WTC11 (cell line): ENCODE measurements at regions not wholly inside any gene's neighbourhood (a gene's known extent, or its start where the extent isn't known, plus 50 kb on each side); places are given as distances from the start of the nearest gene placed in this dataset.

Experiments used
- ATAC-seq: fragments of 200-7000 bp; cut with Tn5 transposase; 2 replicates; pipeline ENCODE4 v1.10.0; 2021; ENCODE audit warnings: mild to moderate bottlenecking, moderate library complexity
- CTCF ChIA-PET: fragments of 300-600 bp; sonication (Branson Sonifier 250); formaldehyde crosslinking; loops from one replicate; lab custom pipeline; 2021; ENCODE audit warnings: antibody characterized with exemption; lab: Charles Lee
- POLR2A ChIA-PET: fragments of 350-600 bp; sonication (Branson Sonifier 250); formaldehyde crosslinking; loops from one replicate; lab custom pipeline; 2021; ENCODE audit warnings: antibody characterized with exemption; lab: Charles Lee
- DNase-seq: peaks from one replicate; pipeline ENCODE4 v3.0.0; 2021; ENCODE audit warnings: low spot score
- H3K27ac Mint-ChIP-seq: 2 replicates; pipeline ENCODE4 v1.8.0; 2021; ENCODE audit warnings: mixed read lengths
- H3K27me3 Mint-ChIP-seq: 2 replicates; pipeline ENCODE4 v1.8.0; 2021; ENCODE audit warnings: low read depth, mild to moderate bottlenecking, moderate library complexity, mixed read lengths
- H3K36me3 Mint-ChIP-seq: 2 replicates; pipeline ENCODE4 v1.8.0; 2021; ENCODE audit warnings: mixed read lengths
- H3K4me1 Mint-ChIP-seq: 2 replicates; pipeline ENCODE4 v1.8.0; 2022; ENCODE audit warnings: mixed read lengths
- H3K4me3 Mint-ChIP-seq: 2 replicates; pipeline ENCODE4 v1.8.0; 2021; ENCODE audit warnings: mild to moderate bottlenecking, moderate library complexity, mixed read lengths
- H3K9me3 Mint-ChIP-seq: 2 replicates; pipeline ENCODE4 v1.8.0; 2021; ENCODE audit warnings: mixed read lengths
- AFF4 ChIP-seq: sonication (generic); formaldehyde crosslinking; IDR thresholded peaks from 2 replicates; pipeline ENCODE4 v1.8.1; 2023; ENCODE audit warnings: mild to moderate bottlenecking, missing genetic modification reagents, borderline replicate concordance
- ATF6 ChIP-seq: sonication (generic); formaldehyde crosslinking; IDR thresholded peaks from 2 replicates; pipeline ENCODE4 v1.8.1; 2023; ENCODE audit warnings: mild to moderate bottlenecking, missing genetic modification reagents
- CREB1 ChIP-seq: sonication (generic); formaldehyde crosslinking; IDR thresholded peaks from 2 replicates; pipeline ENCODE4 v1.8.0; 2023; ENCODE audit warnings: mild to moderate bottlenecking, missing genetic modification reagents
- E2F1 ChIP-seq: sonication (generic); formaldehyde crosslinking; IDR thresholded peaks from 2 replicates; pipeline ENCODE4 v1.8.0; 2022; ENCODE audit warnings: mild to moderate bottlenecking, missing genetic modification reagents
- ERG ChIP-seq: fragments of 250-450 bp; sonication (Bioruptor Pico); IDR thresholded peaks from 2 replicates; pipeline ENCODE4 v1.8.0; 2021; ENCODE audit warnings: mild to moderate bottlenecking
- FOXP4 ChIP-seq: sonication (generic); formaldehyde crosslinking; IDR thresholded peaks from 2 replicates; pipeline ENCODE4 v1.8.0; 2022; ENCODE audit warnings: mild to moderate bottlenecking, missing genetic modification reagents
- GTF2I ChIP-seq: fragments of 250-450 bp; sonication (Bioruptor Pico); conservative IDR thresholded peaks from 2 replicates; pipeline ENCODE4 v1.4.0; 2021; ENCODE audit warnings: mild to moderate bottlenecking
- HMGXB4 ChIP-seq: sonication (generic); formaldehyde crosslinking; IDR thresholded peaks from 2 replicates; pipeline ENCODE4 v1.8.1; 2023; ENCODE audit warnings: mild to moderate bottlenecking, moderate library complexity, missing genetic modification reagents
- IRF2 ChIP-seq: sonication (generic); formaldehyde crosslinking; IDR thresholded peaks from 2 replicates; pipeline ENCODE4 v1.8.0; 2022; ENCODE audit warnings: low read depth, missing genetic modification reagents, borderline replicate concordance
- JAZF1 ChIP-seq: fragments of 250-450 bp; sonication (Bioruptor Pico); IDR thresholded peaks from 2 replicates; pipeline ENCODE4 v1.9.0; 2021; ENCODE audit warnings: moderate library complexity, mild to moderate bottlenecking, inconsistent platforms
- KAT7 ChIP-seq: sonication (generic); formaldehyde crosslinking; IDR thresholded peaks from 2 replicates; pipeline ENCODE4 v1.8.1; 2023; ENCODE audit warnings: missing genetic modification reagents, mild to moderate bottlenecking, borderline replicate concordance
- MLX ChIP-seq: sonication (generic); formaldehyde crosslinking; IDR thresholded peaks from 2 replicates; pipeline ENCODE4 v1.8.1; 2023; ENCODE audit warnings: mild to moderate bottlenecking, missing genetic modification reagents, moderate library complexity
- MXD4 ChIP-seq: fragments of 250-450 bp; sonication (Bioruptor Pico); IDR thresholded peaks from 2 replicates; pipeline ENCODE4 v1.8.0; 2021; ENCODE audit warnings: mild to moderate bottlenecking, moderate library complexity, borderline replicate concordance
- NR2C2 ChIP-seq: sonication (generic); formaldehyde crosslinking; IDR thresholded peaks from 2 replicates; pipeline ENCODE4 v1.8.0; 2022; ENCODE audit warnings: mild to moderate bottlenecking, missing genetic modification reagents
- RELA ChIP-seq: sonication (generic); formaldehyde crosslinking; IDR thresholded peaks from 2 replicates; pipeline ENCODE4 v1.8.1; 2022; ENCODE audit warnings: missing genetic modification reagents, mild to moderate bottlenecking, borderline replicate concordance
- SMAD3 ChIP-seq: sonication (generic); formaldehyde crosslinking; IDR thresholded peaks from 2 replicates; pipeline ENCODE4 v1.8.0; 2022; ENCODE audit warnings: missing genetic modification reagents, mild to moderate bottlenecking, borderline replicate concordance
- TEAD1 ChIP-seq: sonication (generic); formaldehyde crosslinking; IDR thresholded peaks from 2 replicates; pipeline ENCODE4 v1.8.0; 2022; ENCODE audit warnings: mild to moderate bottlenecking, missing genetic modification reagents
- TP53 ChIP-seq: sonication (generic); formaldehyde crosslinking; IDR thresholded peaks from 2 replicates; pipeline ENCODE4 v1.8.1; 2023; ENCODE audit warnings: mild to moderate bottlenecking, missing genetic modification reagents
- ZMAT4 ChIP-seq: fragments of 250-450 bp; sonication (Bioruptor Pico); IDR thresholded peaks from 2 replicates; pipeline ENCODE4 v1.9.0; 2021; ENCODE audit warnings: mild to moderate bottlenecking
- ZNF263 ChIP-seq: sonication (generic); formaldehyde crosslinking; IDR thresholded peaks from 2 replicates; pipeline ENCODE4 v1.8.1; 2022; ENCODE audit warnings: low read depth, mild to moderate bottlenecking, moderate library complexity, missing genetic modification reagents
- ZNF425 ChIP-seq: fragments of 250-450 bp; sonication (Bioruptor Pico); conservative IDR thresholded peaks from 2 replicates; pipeline ENCODE4 v1.9.0; 2021; ENCODE audit warnings: mild to moderate bottlenecking

- POLR2A ChIA-PET = no interaction called here
- CTCF ChIA-PET = interaction anchor here (0.6 kb wide), 1 partner anchor 38 kb away, joined by 3 read pairs; no protein-coding TSS in a partner anchor
- no peak for TF ChIP-seq HMGXB4 (CRISPR knock-in tag)
- no peak for TF ChIP-seq MLX (CRISPR knock-in tag)
- no peak for TF ChIP-seq ATF6 (CRISPR knock-in tag)
- TF ChIP-seq ZMAT4 (CRISPR knock-in tag) = no peak
- no peak for TF ChIP-seq E2F1
- TF ChIP-seq FOXP4 = no peak
- no peak for TF ChIP-seq NR2C2 (CRISPR knock-in tag)
- no peak for TF ChIP-seq TEAD1
- no peak for TF ChIP-seq CREB1 (CRISPR knock-in tag)
- TF ChIP-seq RELA (CRISPR knock-in tag) = no peak
- no peak for TF ChIP-seq SMAD3
- no peak for TF ChIP-seq ERG
- TF ChIP-seq MXD4 = no peak
- TF ChIP-seq IRF2 (CRISPR knock-in tag) = no peak
- no peaks in the 10 kb centered on the region for H3K9me3 Mint-ChIP-seq
- H3K4me3 Mint-ChIP-seq = no peak overlapping the region
- DNase-seq (no peak), ATAC-seq (no peak)
- peaks cover 4% of the 10 kb centered on the region; the same call in 1 of the 2 replicates for H3K4me1 Mint-ChIP-seq
- peaks cover 11% of the 10 kb centered on the region for H3K27me3 Mint-ChIP-seq
- H3K36me3 Mint-ChIP-seq = no peaks in the 10 kb centered on the region
- no peak overlapping the region for H3K27ac Mint-ChIP-seq
These were observed 68.8 kb downstream of the PMAIP1 start for GRCh38 chr18:59968583-59968982.

- ATAC-seq (no peak), DNase-seq (no peak)
- H3K4me3 Mint-ChIP-seq = no peak overlapping the region
- no peaks in the 10 kb centered on the region for H3K9me3 Mint-ChIP-seq
- peaks cover 11% of the 10 kb centered on the region for H3K27me3 Mint-ChIP-seq
- H3K27ac Mint-ChIP-seq = no peak overlapping the region
- ChIA-PET CTCF (no interaction called here), POLR2A (interaction anchor here (0.5 kb wide), 1 partner anchor 104 kb away, joined by 3 read pairs; no protein-coding TSS in a partner anchor)
- TF ChIP-seq AFF4 (CRISPR knock-in tag) = no peak
- no peak for TF ChIP-seq GTF2I (CRISPR knock-in tag)
- TF ChIP-seq TP53 (CRISPR knock-in tag) = no peak
- no peak for TF ChIP-seq KAT7 (CRISPR knock-in tag)
- no peak for TF ChIP-seq ZNF425 (CRISPR knock-in tag)
- TF ChIP-seq JAZF1 (CRISPR knock-in tag) = no peak
- TF ChIP-seq ZNF263 (CRISPR knock-in tag) = no peak
- TF ChIP-seq TEAD1 = no peak
- no peaks in the 10 kb centered on the region for H3K36me3 Mint-ChIP-seq
- peaks cover 4% of the 10 kb centered on the region; the same call in 1 of the 2 replicates for H3K4me1 Mint-ChIP-seq
These were observed 68.1 kb downstream of the PMAIP1 start for GRCh38 chr18:59967878-59968277.
